ENCODE measurements at regions not wholly inside any gene's neighbourhood (a gene's known extent, or its start where the extent isn't known, plus 50 kb on each side); places are given as distances from the start of the nearest gene placed in this dataset.

DNA sequence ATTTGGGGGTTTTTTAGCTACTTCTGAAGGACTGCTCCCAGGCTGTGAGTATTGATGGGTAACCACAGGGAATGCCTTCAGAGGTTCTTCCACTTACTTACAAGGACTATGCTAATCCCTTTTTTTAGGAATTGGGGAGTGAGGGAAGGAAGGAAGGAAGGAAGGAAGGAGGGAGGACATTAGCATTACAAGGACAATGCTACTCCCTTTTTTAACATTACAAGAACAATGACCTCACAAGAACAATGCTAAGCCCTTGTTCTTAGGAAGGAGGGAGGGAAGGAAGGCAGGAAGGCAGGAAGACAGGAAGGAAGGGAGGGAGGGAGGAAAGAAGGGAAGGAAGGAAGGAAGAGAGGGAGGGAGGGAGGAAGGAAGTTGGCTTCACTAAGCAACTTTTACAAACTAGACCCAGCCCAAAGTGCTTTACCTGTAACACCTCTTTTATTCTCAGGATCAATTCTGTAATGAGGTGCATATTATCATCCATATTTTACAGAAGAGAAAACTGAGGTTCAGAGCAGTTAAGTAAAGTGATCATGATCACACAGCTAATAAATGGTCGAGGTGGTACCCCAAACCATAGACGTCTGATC is 446.8 kb upstream of the JARID2 start:
- DNase-seq, result no peak

DNA sequence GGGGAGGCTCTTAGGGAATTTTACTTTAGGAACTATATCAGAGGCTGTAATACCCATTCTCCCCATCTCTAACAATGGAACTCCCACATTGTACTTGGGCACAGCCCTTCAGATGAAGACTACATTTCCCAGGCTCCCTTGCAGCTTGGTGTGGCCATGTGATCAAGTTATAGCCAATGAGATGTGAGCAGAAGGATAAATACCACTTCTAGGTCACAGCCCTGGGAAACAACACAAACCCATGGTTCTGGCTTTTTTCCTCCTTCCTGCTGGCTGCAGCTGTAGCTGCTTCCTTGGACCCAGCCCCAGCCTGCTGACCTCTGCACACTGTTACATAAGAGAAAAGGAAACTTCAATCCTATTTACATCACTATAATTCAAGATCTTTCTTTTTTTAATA is 445.9 kb upstream of the JARID2 start:
- DNase-seq, result peak; percentile 69

DNA sequence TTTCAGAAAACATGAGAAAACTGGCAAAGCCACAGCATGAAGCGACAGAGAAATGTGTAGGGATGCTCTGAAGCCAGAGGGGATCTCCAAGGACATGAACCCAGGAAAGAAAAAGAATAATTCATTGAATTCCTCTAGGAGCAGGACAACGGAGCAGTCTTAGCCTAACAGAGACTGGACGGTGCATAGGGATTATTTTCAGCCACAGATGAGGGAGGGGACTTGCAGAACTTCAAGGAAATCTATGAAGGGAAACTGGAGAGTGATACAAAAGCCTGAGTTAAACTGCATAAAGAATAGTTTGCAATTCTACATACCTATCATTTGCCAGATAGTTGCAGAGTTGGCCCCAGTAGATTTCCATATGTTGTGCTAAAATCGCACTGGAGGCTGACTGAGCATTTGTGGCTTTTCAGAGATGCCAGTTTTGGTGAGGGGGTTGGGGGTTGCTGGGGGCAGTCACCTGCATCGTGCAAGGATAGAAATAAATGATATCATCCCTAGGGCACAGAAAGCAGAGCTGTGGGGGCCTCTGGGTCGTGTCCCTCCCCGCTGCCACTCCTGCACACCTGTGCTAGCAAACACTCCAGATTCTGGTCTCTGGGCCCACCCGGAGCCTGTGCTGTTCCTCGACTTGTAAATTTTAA is 443.2 kb upstream of the JARID2 start:
- no peak for DNase-seq

DNA sequence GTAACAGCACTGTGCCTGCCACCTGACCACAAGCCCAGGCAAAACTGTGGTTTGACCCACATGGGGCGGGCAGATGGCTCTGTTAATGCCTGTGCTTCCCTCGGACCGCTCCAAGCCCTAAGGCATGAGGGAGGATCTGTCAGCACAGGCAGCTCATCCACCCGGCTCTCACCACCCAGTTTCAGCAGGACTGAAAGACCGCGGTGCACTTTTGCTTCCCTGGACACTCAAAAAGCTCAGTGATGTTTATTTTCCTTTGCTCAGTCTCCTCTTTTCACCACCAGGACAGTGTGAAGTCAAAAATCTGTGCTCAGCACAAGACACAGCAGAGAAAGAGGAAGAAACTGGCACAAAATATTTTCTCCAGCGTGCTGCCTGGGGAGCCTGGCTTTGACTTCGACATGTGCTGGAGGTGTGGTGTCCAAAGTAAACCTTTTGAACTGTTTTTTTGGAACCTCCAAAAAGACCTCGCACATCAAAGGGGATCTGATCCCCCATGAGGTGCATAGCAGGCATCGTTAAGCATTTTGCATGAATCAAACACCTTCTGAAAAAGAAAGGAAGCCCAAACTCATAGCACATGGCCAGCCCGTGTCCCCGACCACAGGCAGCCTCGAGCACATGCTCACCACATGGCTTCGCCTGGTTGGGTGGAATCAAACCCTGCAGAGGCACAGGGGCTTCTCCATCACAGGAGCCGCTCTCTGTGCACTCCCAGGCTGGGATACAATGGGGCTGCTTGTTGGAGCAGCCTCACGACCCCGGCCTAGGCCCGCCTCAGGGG is 441.7 kb upstream of the JARID2 start:
- DNase-seq, result no peak

DNA sequence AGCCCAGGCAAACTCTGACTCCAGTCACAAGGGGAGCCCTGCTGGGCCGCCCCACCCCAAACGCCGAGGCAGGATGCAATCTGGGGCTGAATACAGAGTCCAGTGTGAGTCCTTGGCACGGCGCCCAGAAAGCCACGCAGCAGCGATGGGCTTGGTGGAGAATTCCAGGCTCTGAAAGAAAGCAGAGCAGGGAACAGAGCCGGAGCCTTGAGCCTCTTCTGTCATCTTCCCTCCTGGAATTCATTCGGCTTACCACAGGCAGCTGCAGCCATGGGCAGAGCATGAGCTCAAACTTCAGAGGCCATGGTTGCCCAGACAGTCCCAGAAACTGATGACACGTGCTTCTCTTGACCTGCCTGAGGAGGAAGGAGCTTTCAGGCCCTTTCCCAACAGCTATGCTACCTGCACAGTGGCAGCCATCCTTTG is 441.1 kb upstream of the JARID2 start:
- peak; percentile 74 for DNase-seq

DNA sequence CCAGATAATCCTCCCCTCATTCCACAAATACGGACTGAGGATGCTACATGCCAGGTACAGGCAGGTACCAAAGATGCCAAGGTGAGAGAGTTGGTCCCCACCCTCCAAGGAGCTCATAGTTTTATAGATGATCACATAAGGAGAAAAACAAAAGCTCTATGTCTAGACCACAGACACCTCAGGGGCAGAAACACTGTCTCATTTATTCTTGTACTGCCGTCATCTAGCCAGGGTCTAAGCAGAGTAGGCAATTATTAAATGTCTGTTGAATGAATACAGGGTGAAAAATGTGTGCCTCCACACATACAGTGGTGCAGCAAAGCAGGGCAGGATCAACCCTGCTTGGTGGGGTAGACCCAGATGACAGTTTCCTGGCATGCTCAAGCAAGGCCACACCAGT is 439.8 kb upstream of the JARID2 start:
- no peak for DNase-seq

DNA sequence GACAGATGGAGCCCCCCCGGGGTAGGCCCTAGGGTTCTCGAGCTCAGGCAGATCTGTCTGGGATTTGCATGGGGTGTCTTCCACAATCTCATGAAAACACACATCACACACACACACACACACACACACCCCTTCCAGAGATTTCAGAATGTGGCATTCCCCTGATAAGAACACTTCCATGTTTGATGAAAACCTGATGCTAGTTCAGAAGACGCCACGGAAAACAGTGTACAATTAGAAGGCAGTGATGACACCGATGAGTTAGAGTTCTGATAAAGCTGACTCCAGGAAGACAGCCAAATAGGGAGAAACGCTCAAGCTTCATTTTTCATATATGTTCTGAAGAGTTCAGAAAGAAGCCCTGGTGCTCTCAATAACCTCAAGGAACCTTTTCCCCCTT is 438.7 kb upstream of the JARID2 start:
- no peak for DNase-seq

DNA sequence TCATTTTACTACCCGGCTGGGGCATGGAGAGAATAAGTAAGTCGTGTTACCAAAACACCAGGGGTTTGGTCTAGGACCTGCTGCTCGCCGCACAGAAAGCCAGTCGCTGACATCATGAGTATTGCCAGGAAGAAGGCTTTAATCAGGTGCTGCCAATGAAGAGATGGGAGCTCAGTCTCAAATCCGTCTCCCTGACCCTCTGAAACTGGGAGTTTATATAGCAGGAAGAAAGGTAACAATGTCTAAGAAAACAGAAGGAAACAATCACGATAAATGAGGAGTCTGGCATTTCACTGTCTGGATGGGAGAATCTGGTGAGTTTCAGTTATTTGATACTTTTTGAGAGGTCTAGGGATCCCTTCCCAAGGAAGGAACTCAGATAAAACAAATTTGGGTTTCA is 437.9 kb upstream of the JARID2 start:
- DNase-seq, result no peak

DNA sequence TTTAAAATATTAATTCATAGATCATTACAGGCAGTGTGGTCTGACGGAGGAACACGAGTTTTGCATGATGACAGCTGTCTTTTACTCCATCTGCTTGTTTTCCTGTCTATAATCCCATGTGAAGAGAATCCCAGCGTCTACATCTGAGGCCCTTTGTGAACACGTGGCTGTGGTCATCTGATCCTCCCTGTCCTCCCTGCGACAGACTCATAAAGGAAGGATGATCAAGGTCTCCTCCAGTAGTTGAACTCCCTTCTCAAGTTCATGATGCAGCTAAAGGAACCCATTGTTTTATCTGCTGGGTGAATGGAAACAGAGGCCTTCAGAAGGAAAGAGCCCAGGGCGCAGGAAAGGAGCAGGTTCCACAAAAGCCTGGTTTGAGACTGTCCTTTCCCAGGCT is 435.8 kb upstream of the JARID2 start:
- DNase-seq, result no peak

DNA sequence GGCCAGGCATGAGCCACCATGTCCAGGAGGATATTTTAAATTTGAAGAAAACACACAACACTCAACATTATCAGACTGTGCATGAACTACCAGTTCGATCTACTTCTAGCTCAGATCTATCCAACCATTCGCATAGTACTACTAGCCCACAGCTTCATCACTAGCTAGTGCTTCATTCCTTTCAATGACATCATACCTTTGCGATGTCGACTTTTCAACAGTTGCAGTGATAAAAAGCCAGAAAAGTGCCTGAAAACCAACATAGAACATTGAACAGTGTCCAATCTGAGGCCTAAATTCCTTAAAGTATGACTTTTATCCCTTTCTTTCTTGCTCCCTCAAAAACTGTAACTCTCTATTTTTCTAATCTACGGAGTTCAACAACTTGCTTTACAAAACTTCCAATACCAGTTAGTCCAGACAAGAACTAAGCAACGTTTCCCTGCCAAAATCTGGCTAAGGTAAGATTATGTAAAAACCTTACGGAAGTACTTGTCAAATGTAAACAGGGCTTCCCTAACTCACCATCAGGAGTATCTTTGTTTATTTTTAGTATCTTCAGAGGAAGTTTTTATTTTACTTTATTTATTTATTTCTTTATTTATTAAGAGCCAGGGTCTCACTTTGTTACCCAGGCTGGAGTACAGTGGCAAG is 434.0 kb upstream of the JARID2 start:
- no peak for DNase-seq

DNA sequence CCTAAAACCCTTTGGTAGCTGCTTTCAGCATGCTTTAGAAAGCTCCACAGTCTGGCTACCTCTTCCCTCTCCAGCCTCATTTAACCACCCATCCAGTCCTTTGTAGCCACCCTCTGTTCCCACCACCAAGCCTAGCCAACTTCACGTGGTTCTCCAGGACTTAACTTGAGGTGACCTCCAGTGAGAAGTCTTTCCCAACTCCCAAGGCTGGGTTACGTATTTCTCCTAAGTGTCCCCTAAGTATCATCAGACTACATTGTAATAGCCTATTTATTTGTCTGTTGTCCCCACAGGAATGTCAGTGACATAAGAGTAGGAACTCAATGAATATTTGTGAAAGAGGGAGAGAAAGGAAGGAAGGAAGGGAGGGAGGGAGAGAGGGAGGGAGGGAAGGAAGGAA is 431.9 kb upstream of the JARID2 start:
- no peak for DNase-seq

DNA sequence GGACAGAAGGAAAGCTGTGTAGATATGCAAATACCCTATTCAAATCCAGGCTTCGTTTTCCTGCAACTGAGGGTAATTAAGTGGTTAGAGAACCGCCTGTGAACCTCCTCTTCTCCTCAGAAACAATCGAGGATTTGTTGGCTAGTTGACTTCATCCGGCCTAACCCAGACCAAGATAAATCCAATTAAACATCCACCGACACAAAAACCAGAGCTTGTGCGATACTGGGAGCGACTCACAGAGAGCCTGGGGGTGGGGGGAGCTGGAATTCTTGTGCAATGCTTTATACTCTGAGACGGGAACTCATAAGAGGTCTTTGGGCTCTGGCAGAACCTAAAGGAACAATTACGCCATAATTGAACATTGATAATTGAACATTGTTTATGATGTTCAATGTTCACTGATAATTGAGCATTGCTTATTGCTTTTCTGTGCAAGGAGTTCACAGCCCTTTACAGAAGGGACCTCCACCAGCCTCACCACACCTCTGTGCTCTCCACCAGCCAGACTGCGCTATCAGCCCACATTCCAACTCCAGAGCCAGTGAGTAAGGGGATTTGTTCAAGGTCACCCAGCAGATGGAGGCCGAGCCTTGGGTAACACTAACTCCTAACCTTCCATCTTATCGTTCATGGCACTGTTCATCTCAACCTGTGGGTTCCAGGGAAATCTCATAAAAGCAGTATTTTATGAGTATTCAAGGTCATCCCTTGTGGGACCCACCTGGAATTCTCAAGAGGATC is 429.6 kb upstream of the JARID2 start:
- DNase-seq, result no peak

DNA sequence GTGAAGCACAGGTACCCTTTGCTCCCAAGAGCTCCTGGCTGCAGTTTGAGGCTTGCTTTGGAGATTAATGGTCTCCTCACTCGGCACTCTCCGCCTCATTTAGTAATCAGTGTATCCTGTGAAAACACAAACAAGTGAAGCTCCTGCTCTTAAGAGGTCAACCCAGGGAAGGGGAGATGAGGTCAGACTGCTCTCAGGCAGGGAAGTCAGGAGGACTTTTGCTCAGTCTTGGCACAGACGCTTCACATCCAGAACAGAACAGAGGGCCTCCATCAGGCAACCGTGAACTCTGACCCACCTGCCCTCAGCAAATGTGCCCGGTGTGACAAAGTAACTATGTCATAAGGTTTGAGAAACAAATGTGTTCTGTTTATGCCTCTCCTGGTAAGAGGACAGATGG is 428.8 kb upstream of the JARID2 start:
- DNase-seq, result no peak

DNA sequence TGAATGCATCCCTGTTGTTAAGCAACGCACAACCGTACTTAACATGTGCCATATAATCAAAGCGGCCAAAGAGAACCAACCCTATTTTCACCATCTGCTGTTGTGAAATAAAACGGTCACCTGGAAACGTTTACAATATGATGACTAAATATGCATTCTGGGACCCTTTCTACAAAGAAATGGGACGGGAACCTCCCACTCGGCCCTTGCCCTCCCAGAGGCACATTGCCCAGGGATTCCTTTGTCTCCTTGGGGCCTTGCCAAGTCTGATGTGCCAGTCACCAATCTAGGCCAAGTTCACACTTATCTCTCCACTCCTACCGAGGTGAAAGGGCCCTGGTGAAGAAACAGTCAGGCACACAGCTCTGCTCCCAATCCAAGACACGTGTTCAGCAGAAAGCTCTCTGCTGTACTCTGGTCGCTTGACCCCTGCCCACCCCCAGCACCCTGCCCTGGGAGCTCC is 427.4 kb upstream of the JARID2 start:
- no peak for DNase-seq

DNA sequence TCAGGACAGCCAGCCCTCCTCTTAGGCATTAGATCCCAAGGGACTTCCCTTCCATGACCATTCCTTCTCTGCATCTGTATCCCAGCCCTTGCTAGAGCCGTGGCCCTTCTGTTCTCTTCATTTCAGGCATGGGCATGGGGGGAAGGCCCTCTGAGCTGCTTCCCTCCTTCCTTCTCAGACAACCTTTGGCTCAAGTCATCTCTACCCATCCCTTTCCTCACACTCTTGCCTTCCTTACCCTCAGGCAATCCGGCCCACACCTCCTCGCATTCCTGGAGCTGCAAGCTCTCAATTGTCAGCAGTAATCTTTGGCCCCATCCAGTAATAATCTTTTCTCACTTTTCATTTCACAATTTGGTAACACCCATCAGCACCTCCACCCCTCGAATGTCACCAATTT is 426.9 kb upstream of the JARID2 start:
- no peak for DNase-seq

DNA sequence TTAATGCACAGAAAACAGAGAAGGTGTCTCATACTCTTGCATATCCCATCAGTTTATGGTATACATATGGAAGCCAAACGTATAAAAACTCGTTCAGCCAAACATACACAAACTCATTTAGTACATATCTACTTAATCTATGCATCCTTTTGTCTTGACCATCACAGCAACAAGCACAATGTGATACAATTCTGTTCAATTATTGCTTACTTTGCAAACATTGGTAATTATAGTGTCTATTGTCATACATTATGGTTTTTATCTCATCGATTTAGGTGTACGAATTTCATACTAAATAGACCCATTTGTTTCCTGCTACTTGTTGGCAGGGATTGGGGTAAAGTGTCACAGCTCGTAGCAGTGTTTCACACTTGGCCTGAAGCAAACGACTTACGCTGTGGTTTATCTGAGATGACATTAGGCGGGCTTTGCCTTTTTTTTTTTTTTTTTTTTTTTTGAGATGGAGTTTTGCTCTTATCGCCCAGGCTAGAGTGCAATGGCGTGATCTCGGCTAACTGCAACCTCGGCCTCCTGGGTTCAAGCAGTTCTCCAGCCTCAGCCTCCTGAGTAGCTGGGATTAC is 425.9 kb upstream of the JARID2 start:
- no peak for DNase-seq

DNA sequence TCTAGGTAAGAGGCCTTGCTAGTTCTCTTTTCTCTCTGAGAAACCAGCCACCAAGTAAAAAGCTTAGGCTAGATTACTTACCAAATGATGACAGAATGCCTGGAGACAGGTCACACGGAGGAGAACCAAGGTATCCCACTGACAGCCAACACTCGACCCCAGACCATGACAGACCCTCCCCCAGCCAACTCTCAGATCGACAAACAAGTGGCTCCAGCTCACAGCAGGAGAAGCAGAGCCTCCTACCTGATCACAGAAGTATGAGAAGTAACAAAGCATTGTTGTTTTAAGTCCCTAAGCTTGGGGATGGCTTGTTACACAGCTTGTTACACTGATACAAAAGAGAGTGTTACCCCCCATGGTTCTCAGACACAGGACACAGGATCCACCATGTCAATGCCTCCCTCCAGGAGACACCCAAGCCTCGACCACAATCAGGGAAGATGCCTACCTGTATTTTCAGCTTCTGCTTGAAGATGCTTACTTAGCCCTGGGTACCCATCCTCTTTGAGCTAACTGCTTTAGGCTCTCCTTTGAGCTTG is 423.8 kb upstream of the JARID2 start:
- DNase-seq, result no peak

DNA sequence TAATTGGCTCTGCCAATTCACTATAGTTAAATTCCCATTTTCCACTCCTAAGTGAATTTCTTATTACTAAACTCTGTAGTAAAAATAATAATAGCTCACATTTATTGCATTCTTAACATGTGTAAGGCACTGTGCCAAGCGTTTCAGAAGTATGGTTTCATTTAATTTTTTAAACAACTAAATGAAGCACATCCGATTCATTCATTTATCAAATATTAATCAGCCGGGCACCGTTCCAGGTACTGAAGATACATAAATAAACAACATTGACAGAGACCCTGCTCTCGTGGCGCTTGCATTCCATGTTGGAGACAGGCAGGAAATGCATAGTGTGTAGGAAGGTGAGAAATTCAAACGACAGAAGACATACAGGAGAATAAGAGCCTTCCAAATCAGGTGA is 423.2 kb upstream of the JARID2 start:
- no peak for DNase-seq

DNA sequence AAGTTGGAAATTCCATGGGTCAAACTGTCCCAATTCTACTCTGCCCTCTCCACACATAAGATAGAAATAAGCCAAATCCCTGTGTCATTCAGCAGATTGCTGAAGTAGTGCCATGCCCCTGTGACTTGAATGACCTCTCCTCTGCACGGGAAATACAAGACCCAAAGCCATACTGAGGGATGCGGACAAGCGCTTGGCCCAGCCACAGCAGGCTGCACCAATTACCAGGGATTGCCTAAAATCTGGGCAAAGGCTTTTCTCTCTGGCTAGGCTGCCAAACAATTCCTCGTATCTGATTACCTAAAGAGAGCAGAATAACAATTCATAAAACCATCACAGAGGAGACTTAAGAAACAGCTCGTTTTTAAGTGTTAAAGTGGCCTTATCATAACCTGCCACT is 421.8 kb upstream of the JARID2 start:
- no peak for DNase-seq

DNA sequence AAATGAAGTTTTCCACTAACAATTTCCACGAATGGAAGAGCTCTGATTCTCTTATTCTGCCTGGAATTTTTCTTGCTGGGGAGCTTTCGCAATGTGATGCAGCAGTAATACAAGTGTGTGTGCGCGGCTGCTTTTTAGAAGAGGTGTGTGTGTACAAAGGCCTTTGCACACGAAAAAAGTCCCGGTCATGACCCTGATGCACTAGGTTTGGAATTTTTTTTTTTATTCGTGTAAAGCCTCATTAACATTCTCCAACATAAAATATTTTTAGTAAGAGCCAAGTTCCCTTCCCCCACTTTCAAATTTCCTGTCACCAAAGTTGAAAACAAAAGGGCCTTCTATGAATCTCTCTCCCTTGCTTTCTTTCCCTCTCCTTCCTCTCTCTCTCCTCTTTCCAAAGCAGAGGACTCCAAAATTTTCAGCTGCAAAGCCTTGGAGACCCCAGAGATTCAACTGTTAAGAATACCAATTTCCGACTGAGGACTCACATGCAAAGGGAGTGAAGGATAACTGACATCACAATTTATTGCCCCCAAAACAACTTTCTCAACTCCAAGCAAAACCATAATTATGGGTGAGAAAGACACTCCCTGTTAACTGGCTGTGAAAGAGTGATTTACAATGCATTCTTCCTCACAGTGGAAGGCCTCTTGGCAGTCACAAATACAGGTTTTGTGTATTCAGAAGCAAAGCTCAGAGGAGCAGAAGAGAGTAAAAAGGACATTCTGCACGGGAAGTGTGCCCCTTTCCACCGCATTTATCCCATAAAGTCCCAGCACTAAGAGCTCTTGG is 421.2 kb upstream of the JARID2 start:
- DNase-seq, result peak; percentile 55

DNA sequence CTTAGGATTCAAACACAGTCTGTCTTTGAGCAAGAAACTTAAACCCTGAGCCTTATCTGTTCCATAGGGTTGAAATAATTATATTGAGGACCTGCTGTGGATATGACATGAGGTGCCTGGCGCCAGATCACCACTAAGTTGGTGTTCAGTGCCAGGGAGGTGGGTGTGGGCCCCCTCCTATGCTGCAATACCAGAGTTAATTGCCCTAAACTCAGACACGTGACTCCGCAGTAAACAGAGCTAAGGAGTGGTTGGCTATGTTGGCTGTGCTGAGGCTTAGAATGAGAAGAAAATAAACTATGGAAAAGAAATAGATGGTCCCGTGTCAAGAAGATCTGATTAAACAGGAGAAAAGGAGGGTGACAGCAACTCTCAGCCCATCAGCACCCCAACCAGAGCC is 419.4 kb upstream of the JARID2 start:
- DNase-seq, result no peak

Measured in hindlimb muscle (tissue), 1 donor.